Lower lobe of right lung (tissue), 2 donors: ENCODE measurements at regions not wholly inside any gene's neighbourhood (a gene's known extent, or its start where the extent isn't known, plus 50 kb on each side); places are given as distances from the start of the nearest gene placed in this dataset.

Experiments
- ATAC-seq, 2 donors: fragments of 200-7000 bp; cut with Tn5 transposase; one replicate each; pipeline ENCODE4 v1.9.1; 2020 to 2022; ENCODE audit warnings: mild to moderate bottlenecking in 2 of 2, moderate library complexity in 2 of 2
- DNase-seq: peaks from one replicate; pipeline ENCODE4 v3.0.0-alpha.2; 2020
- H3K27ac ChIP-seq: fragments of 200-600 bp; one replicate; pipeline ENCODE4 v1.8.0; 2022
- H3K27me3 ChIP-seq: fragments of 200-600 bp; one replicate; pipeline ENCODE4 v1.8.0; 2022; ENCODE audit warnings: low read depth
- H3K36me3 ChIP-seq: fragments of 200-600 bp; one replicate; pipeline ENCODE4 v1.8.0; 2022; ENCODE audit warnings: mild to moderate bottlenecking
- H3K4me1 ChIP-seq: fragments of 200-600 bp; one replicate; pipeline ENCODE4 v1.8.0; 2022
- H3K4me3 ChIP-seq: fragments of 200-600 bp; one replicate; pipeline ENCODE4 v1.8.0; 2022; ENCODE audit warnings: mild to moderate bottlenecking
- H3K9me3 ChIP-seq: fragments of 200-600 bp; one replicate; pipeline ENCODE4 v1.8.0; 2022
- intact Hi-C: fragments of 100-400 bp; cut with DNase I; formaldehyde crosslinking; loops from one replicate; pipeline ENCODE4 v1.11.0; 2022
- TF ChIP-seq, protein P1 (sequence below): fragments of 200-600 bp; IDR thresholded peaks from one replicate; pipeline ENCODE4 v1.8.0; 2022; ENCODE audit warnings: antibody characterized with exemption, mild to moderate bottlenecking
- donor health status: DM: no; HTN: yes; CAD: no; lungs with severe emphysema.

GRCh38 chr4:119696963-119697362, 68.4 kb upstream of the PDE5A start:
- no peaks in the 10 kb centered on the region for H3K36me3 ChIP-seq
- intact Hi-C loops, result no loop called here

DNA sequence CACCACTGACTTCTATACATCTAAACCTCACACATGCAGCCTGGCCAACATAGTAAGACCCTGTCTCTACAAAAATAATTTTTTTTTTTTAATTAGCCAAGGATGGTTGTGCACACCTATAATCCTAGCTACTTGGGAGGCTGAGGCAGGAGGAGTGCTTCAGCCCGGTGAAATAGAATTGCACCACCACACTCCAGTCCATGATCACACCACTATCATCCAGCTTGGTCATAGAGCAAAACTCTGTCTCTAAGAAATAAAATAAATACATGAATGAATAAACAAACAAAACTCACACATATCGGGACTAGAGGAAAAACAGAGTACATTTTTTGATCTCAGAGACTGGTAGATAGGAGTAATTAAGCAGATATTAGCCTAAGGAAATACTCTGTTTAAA, 66.6 kb upstream of the PDE5A start:
- Histone ChIP-seq H3K27ac (no peak overlapping the region), H3K4me1 (no peaks in the 10 kb centered on the region), H3K4me3 (no peak overlapping the region), H3K9me3 (no peaks in the 10 kb centered on the region), H3K27me3 (no peaks in the 10 kb centered on the region), H3K36me3 (no peaks in the 10 kb centered on the region)
- TF ChIP-seq, protein P1, sequence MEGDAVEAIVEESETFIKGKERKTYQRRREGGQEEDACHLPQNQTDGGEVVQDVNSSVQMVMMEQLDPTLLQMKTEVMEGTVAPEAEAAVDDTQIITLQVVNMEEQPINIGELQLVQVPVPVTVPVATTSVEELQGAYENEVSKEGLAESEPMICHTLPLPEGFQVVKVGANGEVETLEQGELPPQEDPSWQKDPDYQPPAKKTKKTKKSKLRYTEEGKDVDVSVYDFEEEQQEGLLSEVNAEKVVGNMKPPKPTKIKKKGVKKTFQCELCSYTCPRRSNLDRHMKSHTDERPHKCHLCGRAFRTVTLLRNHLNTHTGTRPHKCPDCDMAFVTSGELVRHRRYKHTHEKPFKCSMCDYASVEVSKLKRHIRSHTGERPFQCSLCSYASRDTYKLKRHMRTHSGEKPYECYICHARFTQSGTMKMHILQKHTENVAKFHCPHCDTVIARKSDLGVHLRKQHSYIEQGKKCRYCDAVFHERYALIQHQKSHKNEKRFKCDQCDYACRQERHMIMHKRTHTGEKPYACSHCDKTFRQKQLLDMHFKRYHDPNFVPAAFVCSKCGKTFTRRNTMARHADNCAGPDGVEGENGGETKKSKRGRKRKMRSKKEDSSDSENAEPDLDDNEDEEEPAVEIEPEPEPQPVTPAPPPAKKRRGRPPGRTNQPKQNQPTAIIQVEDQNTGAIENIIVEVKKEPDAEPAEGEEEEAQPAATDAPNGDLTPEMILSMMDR, result no peak
- DNase-seq (no peak), ATAC-seq (no peak)
- intact Hi-C loops, result no loop called here

More at GRCh38 chr4:119696963-119697362, 68.4 kb upstream of the PDE5A start:
- Histone ChIP-seq H3K27ac (no peak overlapping the region), H3K4me3 (no peak overlapping the region), H3K4me1 (no peaks in the 10 kb centered on the region), H3K9me3 (no peaks in the 10 kb centered on the region), H3K27me3 (no peaks in the 10 kb centered on the region)
- ATAC-seq (no peak), DNase-seq (no peak)
- TF ChIP-seq, protein P1, result no peak

DNA sequence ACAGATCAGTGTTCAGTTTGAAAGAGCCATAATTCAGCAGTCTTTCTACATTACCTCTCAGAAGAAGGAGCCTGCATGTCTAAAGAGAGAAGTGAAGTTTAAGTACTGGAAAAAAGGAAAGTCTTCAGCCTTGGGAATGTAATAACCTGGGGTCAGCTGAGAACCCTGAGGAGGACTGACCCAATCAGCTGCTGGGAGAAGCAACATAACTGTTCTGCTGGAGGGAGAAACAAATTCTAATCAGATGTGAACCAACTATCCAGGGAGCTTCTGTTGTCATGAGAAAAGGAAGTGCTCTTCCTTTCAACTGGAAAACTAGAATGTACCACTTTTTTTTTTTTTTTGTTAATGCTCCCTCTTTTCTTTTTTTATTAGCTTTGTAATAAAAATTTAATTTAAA, 64.5 kb upstream of the PDE5A start:
- no peaks in the 10 kb centered on the region for H3K36me3 ChIP-seq
- H3K27ac ChIP-seq, result no peak overlapping the region
- no peaks in the 10 kb centered on the region for H3K9me3 ChIP-seq
- no peaks in the 10 kb centered on the region for H3K4me1 ChIP-seq
- TF ChIP-seq, protein P1, result no peak
- intact Hi-C loops, result no loop called here
- ATAC-seq, result no peak
- H3K4me3 ChIP-seq, result no peak overlapping the region
- no peaks in the 10 kb centered on the region for H3K27me3 ChIP-seq
- DNase-seq, result no peak

DNA sequence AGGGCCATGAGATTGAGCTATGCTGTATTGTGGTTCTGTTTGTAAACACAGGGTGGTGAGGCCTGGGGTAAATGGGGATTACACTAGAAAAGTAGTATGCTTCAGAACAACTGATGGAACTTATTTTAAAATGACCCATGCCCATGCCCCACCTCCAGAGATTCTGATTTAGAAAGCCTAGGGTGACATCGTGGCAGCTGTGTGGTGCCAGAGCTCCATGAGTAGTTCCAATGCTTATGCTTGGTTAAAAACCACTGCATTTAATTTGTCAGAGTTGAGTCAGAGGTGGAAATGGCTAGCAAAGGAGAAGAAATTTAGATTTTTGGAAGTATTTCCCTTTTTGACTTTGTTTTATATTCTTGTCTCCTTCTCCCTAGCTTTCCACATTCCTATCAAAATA, 63.4 kb upstream of the PDE5A start:
- Histone ChIP-seq H3K36me3 (no peaks in the 10 kb centered on the region), H3K4me3 (no peak overlapping the region), H3K27ac (no peak overlapping the region), H3K4me1 (no peaks in the 10 kb centered on the region), H3K9me3 (no peaks in the 10 kb centered on the region), H3K27me3 (no peaks in the 10 kb centered on the region)
- ATAC-seq (no peak), DNase-seq (no peak)
- TF ChIP-seq, protein P1, result no peak
- intact Hi-C loops, result no loop called here

GRCh38 chr4:119690871-119691270, 62.3 kb upstream of the PDE5A start:
- Histone ChIP-seq H3K4me3 (no peak overlapping the region), H3K4me1 (no peaks in the 10 kb centered on the region), H3K36me3 (no peaks in the 10 kb centered on the region), H3K9me3 (no peaks in the 10 kb centered on the region), H3K27ac (no peak overlapping the region), H3K27me3 (no peaks in the 10 kb centered on the region)
- ATAC-seq (no peak), DNase-seq (no peak)
- TF ChIP-seq, protein P1, result no peak
- intact Hi-C loops, result no loop called here

- Histone ChIP-seq H3K4me1 (peaks cover 8% of the 10 kb centered on the region), H3K27ac (no peak overlapping the region), H3K4me3 (no peak overlapping the region), H3K9me3 (no peaks in the 10 kb centered on the region), H3K36me3 (no peaks in the 10 kb centered on the region), H3K27me3 (no peaks in the 10 kb centered on the region)
- ATAC-seq (no peak), DNase-seq (no peak)
- intact Hi-C loops, result no loop called here
- TF ChIP-seq, protein P1, result no peak
These were observed 59.8 kb upstream of the PDE5A start for GRCh38 chr4:119688446-119688845.
